Tibial artery (tissue), 4 donors: ENCODE measurements at regions not wholly inside any gene's neighbourhood (a gene's known extent, or its start where the extent isn't known, plus 50 kb on each side); places are given as distances from the start of the nearest gene placed in this dataset.

Source experiments
- DNase-seq, 2 donors: peaks; one replicate each; pipeline ENCODE4 v3.0.0-alpha.2; 2019
- H3K27ac ChIP-seq, 2 donors: fragments of 200-600 bp; sonication (generic) in 1 of 2; 1 replicate in 1 of 2; 2 replicates in 1 of 2; pipeline ENCODE4 v1.5.1; 2018 to 2019; ENCODE audit warnings: mild to moderate bottlenecking in 1 of 2
- H3K27me3 ChIP-seq, 2 donors: fragments of 200-600 bp; sonication (generic) in 1 of 2; one replicate each; pipeline versions ENCODE4 v1.5.1 to v1.6.0; 2016 to 2019
- H3K36me3 ChIP-seq, 3 donors: fragments of 200-600 bp; sonication (generic) in 2 of 3; one replicate each; pipeline ENCODE4 v1.5.1; 2016 to 2019; ENCODE audit warnings: mild to moderate bottlenecking in 2 of 3
- H3K4me1 ChIP-seq, 4 donors: fragments of 200-600 bp; sonication (generic) in 2 of 4; 1 replicate in 3 of 4; 2 replicates in 1 of 4; pipeline ENCODE4 v1.5.1; 2016 to 2019
- H3K4me3 ChIP-seq, 2 donors: fragments of 200-600 bp; sonication (generic) in 1 of 2; 1 replicate in 1 of 2; 2 replicates in 1 of 2; pipeline ENCODE4 v1.5.1; 2018 to 2019; ENCODE audit warnings: mild to moderate bottlenecking in 2 of 2
- H3K9me3 ChIP-seq, 3 donors: fragments of 200-600 bp; sonication (generic) in 1 of 3; one replicate each; pipeline ENCODE4 v1.5.1; 2016 to 2019
- intact Hi-C: fragments of 100-400 bp; cut with DNase I; formaldehyde crosslinking; loops from one replicate; pipeline ENCODE4 v1.15.0; 2023; ENCODE audit warnings: low total_unique reads
- TF ChIP-seq, protein P1 (sequence below), 2 experiments: fragments of 200-600 bp in 1 of 2; fragments of 450-650 bp in 1 of 2; IDR thresholded peaks; one replicate each; pipeline ENCODE4 v1.5.1; 2017 to 2019; ENCODE audit warnings: antibody characterized with exemption in 2 of 2, mild to moderate bottlenecking in 1 of 2, moderate library complexity in 1 of 2

DNA sequence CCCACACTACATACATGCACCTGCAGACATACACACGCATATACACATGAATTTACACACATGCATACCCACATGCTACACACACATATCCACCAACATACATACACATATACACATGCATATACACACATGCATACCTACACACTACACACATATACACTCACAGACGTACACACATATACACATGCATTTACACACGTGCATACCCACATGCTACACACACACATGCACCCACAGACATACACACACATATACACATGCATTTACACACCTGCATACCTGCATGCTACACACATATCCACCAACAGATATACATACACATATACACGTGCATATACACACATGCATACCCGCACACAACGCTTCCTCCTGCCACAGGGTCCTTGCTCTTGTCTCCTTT lies 61.2 kb upstream of the SLC25A33 start:
- Histone ChIP-seq H3K4me1 (peaks cover 0 to 5% (median 0%) of the 10 kb centered on the region in 4 donors), H3K4me3 (no peak overlapping the region), H3K36me3 (no peaks in the 10 kb centered on the region), H3K27ac (no peak overlapping the region), H3K9me3 (no peaks in the 10 kb centered on the region), H3K27me3 (no peaks in the 10 kb centered on the region)
- TF ChIP-seq, protein P1, sequence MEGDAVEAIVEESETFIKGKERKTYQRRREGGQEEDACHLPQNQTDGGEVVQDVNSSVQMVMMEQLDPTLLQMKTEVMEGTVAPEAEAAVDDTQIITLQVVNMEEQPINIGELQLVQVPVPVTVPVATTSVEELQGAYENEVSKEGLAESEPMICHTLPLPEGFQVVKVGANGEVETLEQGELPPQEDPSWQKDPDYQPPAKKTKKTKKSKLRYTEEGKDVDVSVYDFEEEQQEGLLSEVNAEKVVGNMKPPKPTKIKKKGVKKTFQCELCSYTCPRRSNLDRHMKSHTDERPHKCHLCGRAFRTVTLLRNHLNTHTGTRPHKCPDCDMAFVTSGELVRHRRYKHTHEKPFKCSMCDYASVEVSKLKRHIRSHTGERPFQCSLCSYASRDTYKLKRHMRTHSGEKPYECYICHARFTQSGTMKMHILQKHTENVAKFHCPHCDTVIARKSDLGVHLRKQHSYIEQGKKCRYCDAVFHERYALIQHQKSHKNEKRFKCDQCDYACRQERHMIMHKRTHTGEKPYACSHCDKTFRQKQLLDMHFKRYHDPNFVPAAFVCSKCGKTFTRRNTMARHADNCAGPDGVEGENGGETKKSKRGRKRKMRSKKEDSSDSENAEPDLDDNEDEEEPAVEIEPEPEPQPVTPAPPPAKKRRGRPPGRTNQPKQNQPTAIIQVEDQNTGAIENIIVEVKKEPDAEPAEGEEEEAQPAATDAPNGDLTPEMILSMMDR (IDR thresholded peaks at IDR 0.05) = no peak
- intact Hi-C loops = no loop called here
- no peak for DNase-seq

DNA sequence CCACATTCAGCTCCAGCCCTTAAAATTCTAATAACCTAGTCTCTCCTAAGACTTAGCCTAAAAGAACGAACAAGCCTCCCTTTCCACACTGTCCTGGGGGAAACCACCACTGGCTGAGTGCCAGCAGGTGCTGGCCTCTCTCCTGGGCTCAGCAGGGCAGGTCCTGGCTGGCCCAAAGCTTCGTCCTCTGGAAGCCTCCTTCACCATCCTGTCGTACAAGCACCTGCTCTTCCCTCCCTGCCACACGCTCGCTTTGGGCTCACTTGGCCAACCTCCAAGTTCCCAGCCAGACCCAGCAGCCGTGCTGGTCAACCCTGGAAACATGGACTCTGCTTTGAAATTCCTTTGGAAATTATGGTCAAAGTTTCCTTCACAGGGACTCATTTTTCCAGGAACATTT lies 58.2 kb upstream of the SLC25A33 start:
- DNase-seq = no peak
- no peaks in the 10 kb centered on the region for H3K9me3 ChIP-seq
- no peak overlapping the region for H3K27ac ChIP-seq
- H3K27me3 ChIP-seq = no peaks in the 10 kb centered on the region
- intact Hi-C loops = loop anchor here (5.0 kb wide), 1 partner anchor 374 kb away; no protein-coding TSS in a partner anchor
- no peaks in the 10 kb centered on the region for H3K36me3 ChIP-seq
- H3K4me1 ChIP-seq = no peaks in the 10 kb centered on the region
- TF ChIP-seq, protein P1 (IDR thresholded peaks at IDR 0.05) = no peak
- H3K4me3 ChIP-seq = no peak overlapping the region

DNA sequence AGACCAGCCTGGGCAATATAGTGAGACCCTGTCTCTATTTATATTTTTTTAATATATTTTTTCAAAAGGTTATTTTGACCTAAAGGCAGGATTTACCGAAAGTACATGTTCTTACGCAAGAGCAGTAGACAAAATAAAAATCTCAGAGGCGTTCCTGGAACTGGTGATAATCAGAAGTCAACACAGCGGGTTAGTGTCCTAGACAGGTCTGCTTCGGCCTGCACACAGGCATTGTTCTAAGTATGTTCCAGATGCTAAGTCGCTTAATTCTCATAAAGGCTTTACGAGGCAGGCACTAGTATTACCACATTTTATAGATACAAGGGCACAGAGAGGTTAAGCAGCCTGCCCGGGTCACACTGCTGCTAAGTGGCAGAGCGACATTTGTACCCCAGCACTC lies 56.9 kb upstream of the SLC25A33 start:
- H3K27me3 ChIP-seq = no peaks in the 10 kb centered on the region
- no peak overlapping the region for H3K27ac ChIP-seq
- intact Hi-C loops = loop anchor here (5.0 kb wide), 1 partner anchor 375 kb away; no protein-coding TSS in a partner anchor
- no peak overlapping the region for H3K4me3 ChIP-seq
- H3K36me3 ChIP-seq = no peaks in the 10 kb centered on the region
- H3K4me1 ChIP-seq = no peaks in the 10 kb centered on the region
- no peak for DNase-seq
- no peaks in the 10 kb centered on the region for H3K9me3 ChIP-seq
- TF ChIP-seq, protein P1 (IDR thresholded peaks at IDR 0.05) = no peak

DNA sequence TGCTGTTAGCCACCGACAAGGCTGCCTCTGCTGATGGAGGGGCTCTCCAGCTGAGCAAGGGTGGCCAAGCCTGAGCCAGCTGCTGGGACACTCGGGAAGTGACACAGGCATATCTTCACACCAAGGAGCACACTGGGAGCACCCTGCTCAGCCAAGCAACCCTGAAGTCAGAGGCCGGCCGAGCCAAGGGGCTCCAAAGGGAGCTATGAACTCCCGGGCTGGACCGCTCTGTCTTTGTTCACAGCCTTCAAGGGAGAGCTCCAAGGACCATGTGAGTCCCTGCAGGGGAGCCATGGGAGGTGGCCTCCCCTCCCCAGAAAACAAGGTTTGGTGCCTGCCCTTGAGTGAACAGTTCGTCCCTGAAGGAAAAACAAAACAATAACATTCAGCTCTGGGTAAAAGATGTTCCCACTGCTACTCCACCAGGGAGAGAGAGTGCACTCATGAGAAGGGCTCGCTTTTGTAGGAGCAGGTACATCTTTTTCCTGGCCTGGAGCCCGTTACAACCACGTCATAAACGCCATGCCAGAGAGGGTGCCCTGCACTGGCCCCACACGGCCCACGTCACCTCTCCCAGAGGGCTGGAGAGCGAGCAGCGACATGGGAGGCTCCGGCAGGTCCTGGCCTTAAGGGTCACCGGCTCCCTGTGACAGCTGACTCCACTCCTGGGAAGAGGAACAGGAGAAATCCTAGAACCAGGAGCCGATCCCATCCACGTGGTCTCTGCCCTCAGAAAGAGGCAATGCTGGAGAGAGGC lies 56.3 kb upstream of the SLC25A33 start:
- Histone ChIP-seq H3K4me1 (no peaks in the 10 kb centered on the region), H3K9me3 (no peaks in the 10 kb centered on the region), H3K27me3 (no peaks in the 10 kb centered on the region), H3K27ac (no peak overlapping the region), H3K36me3 (no peaks in the 10 kb centered on the region), H3K4me3 (no peak overlapping the region)
- no peak for DNase-seq
- TF ChIP-seq, protein P1 (IDR thresholded peaks at IDR 0.05) = no peak
- intact Hi-C loops = loop anchor here (5.0 kb wide), 1 partner anchor 376 kb away; no protein-coding TSS in a partner anchor

DNA sequence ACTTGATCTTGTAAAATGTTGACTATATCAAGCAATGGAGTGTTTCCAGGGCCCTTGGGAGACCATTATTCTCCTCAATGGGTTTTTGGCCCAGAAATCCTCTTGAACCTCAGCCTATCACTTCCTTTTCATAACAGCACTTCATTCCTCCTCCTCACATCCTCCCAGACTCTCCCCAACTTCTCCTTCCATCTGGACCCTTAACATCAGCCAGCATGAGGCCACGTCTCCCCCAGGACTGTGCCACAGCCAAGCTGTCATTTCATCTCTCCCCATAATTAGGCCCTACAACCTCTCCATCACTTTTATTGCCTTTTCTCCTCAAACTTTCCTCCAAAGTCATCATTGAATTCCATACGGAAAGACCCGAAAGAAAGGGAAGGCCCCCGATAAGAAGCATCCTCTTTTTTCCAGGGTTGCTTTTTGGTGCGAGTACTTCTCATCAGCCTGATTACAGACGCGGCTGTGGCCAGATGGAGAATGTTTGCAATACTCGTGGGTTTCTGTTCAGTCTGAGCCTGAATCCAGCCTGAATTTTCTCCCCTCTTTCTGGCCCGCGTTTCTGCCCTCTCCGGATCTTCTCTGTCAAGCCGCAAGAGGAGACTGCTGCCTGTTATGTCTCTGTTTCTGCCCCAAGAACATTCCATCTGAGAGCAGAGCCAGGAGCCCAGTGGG lies 52.7 kb upstream of the SLC25A33 start:
- DNase-seq = no peak
- TF ChIP-seq, protein P1 (IDR thresholded peaks at IDR 0.05) = no peak
- Histone ChIP-seq H3K27me3 (no peaks in the 10 kb centered on the region), H3K27ac (no peak overlapping the region), H3K9me3 (no peaks in the 10 kb centered on the region), H3K36me3 (no peaks in the 10 kb centered on the region), H3K4me1 (peaks cover 0 to 5% (median 0%) of the 10 kb centered on the region in 4 donors), H3K4me3 (no peak overlapping the region)
- intact Hi-C loops = loop anchor here (5.0 kb wide), 1 partner anchor 214 kb away; no protein-coding TSS in a partner anchor
